Rectal smooth muscle tissue (tissue), 1 donor: ENCODE measurements at regions not wholly inside any gene's neighbourhood (a gene's known extent, or its start where the extent isn't known, plus 50 kb on each side); places are given as distances from the start of the nearest gene placed in this dataset.
"Not testable (repeated sequence)": the region's sequence is repeated elsewhere in the genome, so short reads cannot be mapped to it uniquely, and the experiment has no call there.

ENCODE experiments used
- H3K27ac ChIP-seq: one replicate; pipeline ENCODE4 v1.7.0; 2013; ENCODE audit warnings: low read depth, low read length, inconsistent platforms
- H3K27me3 ChIP-seq: one replicate; pipeline ENCODE4 v1.7.0; 2013; ENCODE audit warnings: low read length; ENCODE audit not compliant: control insufficient read depth, insufficient read depth
- H3K36me3 ChIP-seq: one replicate; pipeline ENCODE4 v1.7.0; 2013; ENCODE audit warnings: low read length; ENCODE audit not compliant: control insufficient read depth, insufficient read depth
- H3K4me1 ChIP-seq: one replicate; pipeline ENCODE4 v1.7.0; 2013; ENCODE audit warnings: low read length; ENCODE audit not compliant: control insufficient read depth, insufficient read depth
- H3K4me3 ChIP-seq: one replicate; pipeline ENCODE4 v1.7.0; 2013; ENCODE audit warnings: low read length
- H3K9ac ChIP-seq: one replicate; pipeline ENCODE4 v1.7.0; 2013; ENCODE audit warnings: low read length

DNA sequence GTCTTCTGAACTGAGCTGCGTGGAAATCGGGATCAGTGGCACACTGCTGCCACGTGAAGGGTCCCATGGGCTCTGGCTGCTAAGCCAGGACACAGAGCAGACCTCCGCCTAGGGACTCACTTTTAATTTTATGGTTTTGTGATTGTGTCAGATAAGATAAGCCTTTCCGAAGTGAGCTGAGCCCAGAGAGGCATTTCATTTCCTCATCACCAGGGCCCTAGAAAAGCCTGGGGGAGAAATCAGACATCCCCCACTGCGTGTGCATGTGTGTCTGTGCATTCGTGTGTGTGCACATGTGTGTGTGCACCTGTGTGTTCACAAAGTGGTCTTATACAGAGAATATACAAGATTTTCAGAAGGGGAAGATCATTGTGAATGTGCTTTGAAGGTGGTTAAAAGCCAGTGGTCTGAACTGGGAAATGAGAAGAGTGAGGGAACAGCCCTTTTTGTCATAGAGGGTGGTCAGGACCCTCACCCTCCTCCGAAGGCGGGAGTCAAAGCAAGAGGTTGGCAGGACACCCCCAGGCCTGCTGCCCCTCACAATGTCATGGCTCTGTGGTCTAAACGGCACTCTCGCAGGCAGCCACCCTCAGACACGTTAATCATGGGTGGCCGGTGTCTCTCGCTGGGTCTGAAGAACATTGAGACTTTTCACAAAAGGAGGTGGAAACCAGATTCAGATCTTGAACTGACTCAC lies 176.1 kb upstream of the PFKP start:
- H3K27me3 ChIP-seq = no peaks in the 10 kb centered on the region

DNA sequence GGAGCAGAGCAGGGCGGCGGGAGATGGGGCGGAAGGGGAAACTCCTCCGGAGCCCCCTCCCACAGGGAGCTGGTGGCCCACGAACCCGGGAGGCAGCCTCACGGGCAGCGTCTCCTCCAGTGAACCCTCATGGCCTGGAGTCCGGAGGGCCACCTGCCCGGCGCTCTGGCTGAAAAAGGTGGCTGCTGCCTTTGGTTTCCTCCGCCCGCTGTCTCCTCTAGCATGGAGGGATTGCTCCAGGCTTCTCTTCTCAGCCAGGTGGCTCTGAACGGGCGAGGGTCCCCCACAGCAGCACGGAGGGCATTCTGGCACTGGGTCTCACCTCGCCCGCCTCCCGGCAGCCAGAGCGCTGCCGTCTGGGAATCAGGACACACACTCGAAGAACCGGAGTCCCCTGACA lies 177.3 kb upstream of the PFKP start:
- no peak overlapping the region for H3K27ac ChIP-seq
- H3K4me1 ChIP-seq = no peaks in the 10 kb centered on the region

More for the DNA sequence above, 176.1 kb upstream of the PFKP start:
- Histone ChIP-seq H3K4me3 (no peak overlapping the region), H3K9ac (no peak overlapping the region), H3K27ac (no peak overlapping the region), H3K36me3 (no peaks in the 10 kb centered on the region), H3K4me1 (no peaks in the 10 kb centered on the region)

DNA sequence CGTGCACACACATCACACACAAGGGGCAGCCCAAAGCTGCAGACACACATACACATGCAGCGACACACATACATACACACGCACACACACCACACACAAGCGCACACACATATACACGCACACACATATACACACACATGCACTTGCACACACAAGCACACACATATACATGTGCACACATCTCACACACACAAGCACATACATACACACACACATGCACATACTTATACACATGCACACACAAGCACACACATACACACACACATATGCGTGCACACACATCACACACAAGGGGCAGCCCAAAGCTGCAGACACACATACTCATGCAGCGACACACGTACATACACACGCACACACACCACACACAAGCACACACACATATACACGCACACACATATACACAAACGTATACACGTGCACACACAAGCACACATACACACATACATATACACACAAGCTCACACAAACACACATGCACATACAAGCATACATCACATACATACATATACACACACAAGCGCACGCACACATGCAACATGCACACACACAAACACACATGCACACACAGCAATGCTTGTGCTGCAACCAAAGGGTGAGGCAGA lies 178.8 kb upstream of the PFKP start:
- Histone ChIP-seq H3K36me3 (no peaks in the 10 kb centered on the region), H3K9ac (no peak overlapping the region), H3K27ac (no peak overlapping the region), H3K4me1 (no peaks in the 10 kb centered on the region), H3K27me3 (no peaks in the 10 kb centered on the region), H3K4me3 (no peak overlapping the region)

More for the DNA sequence above, 177.3 kb upstream of the PFKP start:
- no peak overlapping the region for H3K9ac ChIP-seq
- H3K36me3 ChIP-seq = no peaks in the 10 kb centered on the region
- H3K4me3 ChIP-seq = no peak overlapping the region
- H3K27me3 ChIP-seq = no peaks in the 10 kb centered on the region

DNA sequence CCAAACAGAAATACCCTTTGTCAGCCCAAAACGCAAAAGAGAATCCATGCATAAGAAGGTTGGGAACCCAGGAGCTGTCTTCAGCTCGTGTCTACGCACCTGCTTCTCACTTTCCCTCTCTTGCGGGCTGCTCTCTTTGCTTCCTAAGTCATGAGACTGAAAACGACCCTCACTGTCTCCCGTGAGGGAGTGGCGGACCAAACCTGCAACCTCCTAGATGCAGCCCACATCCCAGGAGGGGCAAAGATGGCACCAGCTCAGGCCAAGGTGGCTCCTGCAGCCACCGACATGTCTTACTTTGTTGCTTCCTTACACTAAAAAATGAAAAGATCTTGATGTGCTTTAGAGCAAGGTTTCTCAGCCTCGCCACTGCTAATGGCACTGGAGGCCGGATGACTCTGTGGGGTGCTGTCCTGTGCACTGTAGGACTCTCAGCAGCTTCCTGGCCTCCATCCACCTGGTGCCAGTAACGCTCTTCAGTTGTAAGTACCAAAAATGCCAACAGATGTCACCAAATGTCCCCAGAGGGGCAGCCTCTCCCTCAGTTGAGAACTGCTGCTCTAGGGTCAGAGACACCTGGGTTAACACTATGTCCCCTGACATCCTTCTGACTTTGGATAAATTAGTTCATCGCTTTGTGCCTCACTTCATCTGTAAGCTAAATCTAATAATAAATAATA lies 179.8 kb upstream of the PFKP start:
- no peak overlapping the region for H3K9ac ChIP-seq
- no peak overlapping the region for H3K4me3 ChIP-seq
- H3K27ac ChIP-seq = no peak overlapping the region
- H3K4me1 ChIP-seq = no peaks in the 10 kb centered on the region
- no peaks in the 10 kb centered on the region for H3K27me3 ChIP-seq
- no peaks in the 10 kb centered on the region for H3K36me3 ChIP-seq

DNA sequence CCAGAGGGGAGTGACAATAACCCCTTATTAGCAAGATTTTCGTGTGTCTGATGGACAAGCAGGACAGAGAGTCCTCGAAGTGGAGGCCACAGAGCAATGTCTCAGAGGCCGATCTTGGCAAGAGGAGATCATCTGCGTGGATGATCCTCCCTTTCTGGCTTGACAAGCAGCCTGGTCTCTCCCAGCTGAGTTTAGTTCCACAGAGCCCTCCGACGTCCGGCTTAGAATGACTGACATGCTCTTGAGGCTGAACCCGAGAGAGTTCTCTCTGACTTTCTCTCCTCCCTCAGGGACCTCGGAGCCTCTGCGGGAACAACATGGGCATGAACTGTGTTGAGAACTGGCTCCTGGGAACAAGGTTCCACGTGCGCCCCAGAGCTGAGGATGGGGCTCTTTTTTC lies 180.7 kb upstream of the PFKP start:
- Histone ChIP-seq H3K9ac (no peak overlapping the region), H3K4me1 (no peaks in the 10 kb centered on the region), H3K27me3 (no peaks in the 10 kb centered on the region), H3K4me3 (no peak overlapping the region), H3K27ac (no peak overlapping the region), H3K36me3 (no peaks in the 10 kb centered on the region)

DNA sequence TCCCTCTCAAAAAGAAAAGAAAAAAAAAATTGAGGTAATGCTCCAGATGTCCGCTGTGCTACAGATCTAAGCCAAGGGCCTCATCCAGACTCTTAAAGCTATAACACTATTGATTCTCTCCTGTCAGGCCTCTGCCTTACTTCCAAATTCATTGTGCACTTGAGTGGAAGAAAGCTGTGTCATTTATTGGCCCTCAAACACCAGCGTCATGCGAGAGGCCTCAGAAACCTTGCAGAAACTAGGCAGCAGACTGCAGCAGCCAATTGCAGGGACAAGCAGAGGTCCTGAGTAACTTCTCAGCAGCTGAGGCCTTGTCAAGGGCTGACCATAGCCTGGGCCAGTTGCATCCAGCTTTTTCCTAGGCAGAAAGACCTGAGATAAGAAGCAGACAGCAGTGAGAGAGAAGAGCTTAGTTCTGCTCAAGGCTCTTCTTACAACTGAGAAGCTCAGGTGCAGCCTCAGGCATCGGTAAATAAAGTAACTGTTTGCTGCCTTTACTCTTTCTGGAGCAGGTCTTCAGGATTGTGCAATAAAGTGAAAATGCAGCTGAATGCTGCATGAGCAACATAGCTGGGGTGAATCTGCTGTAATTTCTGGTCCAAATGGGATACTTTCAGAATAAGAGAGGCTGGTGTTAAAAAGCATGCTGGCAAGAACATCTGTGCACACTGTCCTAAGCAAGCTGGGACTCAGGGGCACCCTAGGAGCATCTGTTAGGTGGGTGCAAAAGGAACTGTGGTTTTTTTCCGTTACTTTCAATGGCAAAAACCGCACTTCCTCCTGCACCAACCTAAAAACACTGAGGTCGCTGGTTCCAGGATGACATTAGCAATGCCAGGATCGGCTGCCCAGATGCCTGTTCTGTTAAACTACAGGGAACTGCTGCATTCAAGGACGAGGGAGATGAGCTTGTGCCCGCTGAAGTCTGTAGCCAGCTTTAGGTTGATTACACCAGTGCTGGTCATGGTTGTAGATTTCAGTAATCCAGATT lies 181.8 kb upstream of the PFKP start:
- no peak overlapping the region for H3K4me3 ChIP-seq
- no peak overlapping the region for H3K27ac ChIP-seq
- no peak overlapping the region for H3K9ac ChIP-seq
- no peaks in the 10 kb centered on the region for H3K36me3 ChIP-seq
- H3K4me1 ChIP-seq = no peaks in the 10 kb centered on the region
- no peaks in the 10 kb centered on the region for H3K27me3 ChIP-seq

DNA sequence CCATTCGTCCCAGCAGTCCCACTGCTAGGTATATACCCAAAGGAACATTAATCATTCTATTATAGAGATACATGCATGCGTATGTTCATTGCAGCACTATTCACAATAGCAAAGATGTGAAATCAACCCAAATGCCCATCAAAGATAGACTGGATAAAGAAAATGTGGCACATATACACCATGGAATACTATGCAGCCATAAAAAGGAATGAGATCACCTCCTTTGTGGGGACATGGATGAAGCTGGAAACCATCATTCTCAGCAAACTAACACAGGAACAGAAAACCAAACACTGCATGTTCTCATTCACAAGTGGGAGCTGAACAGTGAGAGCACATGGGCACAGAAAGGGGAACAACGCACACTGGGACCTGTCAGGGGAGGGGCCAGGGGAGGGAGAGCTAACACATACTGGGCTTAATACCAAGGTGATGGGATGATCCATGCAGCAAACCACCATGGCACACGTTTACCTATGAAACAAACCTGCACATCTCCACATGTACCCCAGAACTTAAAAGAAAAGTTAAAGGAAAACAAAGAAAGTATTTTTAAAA lies 183.3 kb upstream of the PFKP start:
- not testable (repeated sequence) for H3K27ac ChIP-seq, H3K4me3 ChIP-seq, H3K36me3 ChIP-seq, H3K4me1 ChIP-seq, H3K27me3 ChIP-seq, H3K9ac ChIP-seq

DNA sequence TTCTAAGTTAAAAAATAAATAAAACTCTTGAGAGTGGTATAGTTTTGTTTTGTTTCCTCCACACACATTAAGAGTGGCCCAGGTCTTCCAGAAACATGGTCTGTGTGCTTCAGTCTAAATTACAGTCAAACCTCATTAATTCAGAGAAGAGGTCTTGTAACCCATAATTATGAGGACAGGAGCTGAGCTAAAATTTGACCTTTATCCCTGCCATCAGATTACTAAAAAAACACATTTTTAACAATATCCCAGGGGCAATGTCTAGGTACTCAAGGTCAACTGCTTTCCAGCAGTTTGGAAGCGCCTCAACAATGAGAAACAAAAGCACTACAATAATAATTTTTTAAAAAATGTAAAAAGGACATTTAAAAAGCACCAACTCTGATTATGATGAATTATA lies 184.1 kb upstream of the PFKP start:
- H3K4me1 ChIP-seq = no peaks in the 10 kb centered on the region
- H3K4me3 ChIP-seq = no peak overlapping the region
- H3K27me3 ChIP-seq = no peaks in the 10 kb centered on the region
- no peak overlapping the region for H3K9ac ChIP-seq
- no peaks in the 10 kb centered on the region for H3K36me3 ChIP-seq
- no peak overlapping the region for H3K27ac ChIP-seq

DNA sequence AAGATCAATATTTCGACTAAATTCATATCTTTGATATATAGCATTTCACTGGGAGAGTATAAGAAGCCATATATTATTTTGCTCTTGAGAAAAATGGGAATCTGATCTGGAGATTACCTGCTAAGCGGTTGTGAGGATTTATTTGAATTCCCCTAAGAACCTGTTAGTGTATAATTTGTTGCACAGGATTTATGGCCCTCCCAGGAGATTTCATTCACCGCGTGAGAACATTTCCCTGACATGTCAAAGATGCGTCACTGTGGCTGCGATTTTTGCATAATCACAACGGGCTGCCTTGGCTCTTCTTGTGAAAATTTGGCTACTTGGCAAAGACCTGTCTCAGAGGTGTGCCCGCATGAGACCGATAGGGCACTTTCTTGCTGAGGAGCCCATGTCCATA lies 184.7 kb upstream of the PFKP start:
- Histone ChIP-seq H3K27ac (no peak overlapping the region), H3K4me3 (no peak overlapping the region), H3K27me3 (no peaks in the 10 kb centered on the region), H3K4me1 (no peaks in the 10 kb centered on the region), H3K9ac (no peak overlapping the region), H3K36me3 (no peaks in the 10 kb centered on the region)

DNA sequence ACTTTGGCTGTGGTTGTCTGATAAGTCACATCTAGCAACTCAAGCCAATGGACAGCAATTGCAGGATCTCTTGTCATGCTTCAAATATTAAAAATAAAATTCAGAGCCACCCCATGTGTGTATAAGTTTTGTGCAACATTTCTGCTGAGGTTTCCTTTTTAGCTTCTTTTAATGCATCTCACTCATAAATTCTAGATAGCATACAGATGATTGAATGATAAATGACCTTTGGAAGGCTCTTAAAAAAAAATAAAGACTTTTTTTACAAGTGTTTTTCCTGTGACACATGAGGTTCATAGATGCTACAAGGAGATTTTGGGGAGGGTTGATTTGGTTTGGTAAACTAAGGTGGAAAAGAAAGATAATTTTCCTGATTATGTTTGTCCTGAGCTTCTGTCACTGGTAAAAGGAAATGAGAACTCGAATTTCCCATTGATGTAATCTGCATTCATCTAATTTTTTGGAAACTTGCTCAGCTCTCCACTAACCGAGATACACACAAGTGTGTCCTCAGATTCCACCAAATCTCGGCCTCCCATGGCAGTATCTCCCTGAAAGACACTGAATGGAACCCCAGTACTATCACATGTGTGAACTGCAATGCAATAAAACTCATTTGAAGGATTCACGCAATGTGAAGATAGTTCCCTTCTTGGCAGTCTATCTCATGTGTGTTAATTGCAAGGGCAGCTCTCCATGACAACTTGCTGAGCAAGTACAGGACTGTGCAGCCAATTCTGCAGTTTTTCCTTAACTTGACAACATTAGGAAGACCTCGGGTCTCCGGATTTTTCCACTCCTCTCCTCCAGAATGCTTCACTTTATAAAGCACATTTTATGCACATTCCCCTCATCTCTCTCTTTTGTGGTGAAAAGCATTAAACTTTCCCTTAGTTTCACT lies 185.4 kb upstream of the PFKP start:
- Histone ChIP-seq H3K36me3 (no peaks in the 10 kb centered on the region), H3K4me1 (no peaks in the 10 kb centered on the region), H3K9ac (no peak overlapping the region), H3K27me3 (no peaks in the 10 kb centered on the region), H3K27ac (no peak overlapping the region), H3K4me3 (no peak overlapping the region)

DNA sequence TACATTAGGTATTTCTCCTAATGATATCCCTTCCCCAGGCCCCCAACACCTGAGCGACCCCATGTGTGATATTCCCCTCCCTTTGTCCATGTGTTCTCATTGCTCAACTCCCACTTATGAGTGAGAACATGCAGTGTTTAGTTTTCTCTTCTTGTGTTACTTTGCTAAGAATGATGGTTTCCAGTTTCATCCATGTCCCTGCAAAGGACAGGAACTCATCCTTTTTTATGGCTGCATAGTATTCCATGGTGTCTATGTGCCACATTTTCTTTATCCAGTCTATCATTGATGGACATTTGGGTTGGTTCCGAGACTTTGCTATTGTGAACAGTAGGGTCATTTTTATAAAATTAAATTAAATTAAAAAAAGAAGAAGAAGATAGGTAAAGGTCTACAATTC lies 187.3 kb upstream of the PFKP start:
- H3K27ac ChIP-seq, H3K4me1 ChIP-seq, H3K4me3 ChIP-seq, H3K36me3 ChIP-seq, H3K27me3 ChIP-seq, H3K9ac ChIP-seq: not testable (repeated sequence)
